Fibroblast of peridontal ligament (primary cell): ENCODE measurements at regions not wholly inside any gene's neighbourhood (a gene's known extent, or its start where the extent isn't known, plus 50 kb on each side); places are given as distances from the start of the nearest gene placed in this dataset.

Experiments
- DNase-seq: peaks from one replicate; pipeline ENCODE4 v3.0.0-alpha.2; 2010; ENCODE audit errors: extremely low read depth

GRCh38 chr11:119937412-119937811, 200.5 kb downstream of the TRIM29 start:
- no peak for DNase-seq

DNA sequence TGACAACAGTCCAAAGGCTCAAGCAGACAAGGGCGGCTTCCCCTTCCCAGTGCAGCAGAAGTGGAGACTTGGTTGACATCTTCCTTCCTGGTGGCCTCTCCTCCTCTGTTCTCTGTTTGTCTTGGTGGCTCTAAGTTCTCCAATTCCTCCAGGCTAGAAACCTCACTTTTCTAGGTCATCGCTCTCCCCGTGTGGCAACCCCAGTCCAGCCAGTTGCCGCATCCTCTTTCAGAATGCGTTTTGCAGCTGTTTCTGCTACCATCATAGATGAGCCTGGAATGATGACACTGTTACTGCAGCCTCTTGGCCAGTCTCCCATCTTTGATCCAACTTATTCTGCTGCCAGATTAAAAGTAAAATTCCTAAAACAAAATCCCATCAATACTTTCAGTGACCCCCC, 201.5 kb downstream of the TRIM29 start:
- DNase-seq: no peak

DNA sequence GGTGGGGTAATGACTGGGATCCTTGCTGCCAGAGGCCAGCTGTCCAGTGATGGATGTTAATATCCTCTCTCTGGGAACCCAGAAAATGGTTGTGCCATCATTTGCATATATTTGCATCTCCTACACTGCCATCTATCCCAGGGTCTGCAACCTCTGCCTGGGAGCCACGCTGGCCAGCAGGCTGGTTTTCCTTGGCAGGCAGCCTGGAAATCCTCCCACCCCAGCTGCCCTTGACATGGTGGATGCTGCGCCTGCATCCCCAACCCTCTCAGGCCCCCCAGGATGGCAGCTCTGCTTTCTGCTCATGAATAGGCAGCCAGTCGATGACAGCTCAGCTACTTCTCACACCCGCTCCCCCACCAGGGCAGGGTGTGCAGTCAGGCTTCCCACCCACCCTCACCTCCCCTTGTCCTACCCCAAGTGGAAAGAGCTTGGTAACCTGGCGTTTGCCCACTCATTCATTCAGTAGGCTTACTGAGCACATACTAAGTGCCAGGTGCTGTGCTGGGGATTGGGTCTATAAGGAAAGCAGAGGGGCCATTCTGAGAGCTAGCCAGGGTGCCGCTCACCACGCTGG, 202.5 kb downstream of the TRIM29 start:
- DNase-seq: no peak

GRCh38 chr11:119934866-119935265, 203.0 kb downstream of the TRIM29 start:
- DNase-seq: no peak

GRCh38 chr11:119934267-119934666, 203.6 kb downstream of the TRIM29 start:
- no peak for DNase-seq

- DNase-seq: no peak
Observed at GRCh38 chr11:119933584-119933983, 204.3 kb downstream of the TRIM29 start.

DNA sequence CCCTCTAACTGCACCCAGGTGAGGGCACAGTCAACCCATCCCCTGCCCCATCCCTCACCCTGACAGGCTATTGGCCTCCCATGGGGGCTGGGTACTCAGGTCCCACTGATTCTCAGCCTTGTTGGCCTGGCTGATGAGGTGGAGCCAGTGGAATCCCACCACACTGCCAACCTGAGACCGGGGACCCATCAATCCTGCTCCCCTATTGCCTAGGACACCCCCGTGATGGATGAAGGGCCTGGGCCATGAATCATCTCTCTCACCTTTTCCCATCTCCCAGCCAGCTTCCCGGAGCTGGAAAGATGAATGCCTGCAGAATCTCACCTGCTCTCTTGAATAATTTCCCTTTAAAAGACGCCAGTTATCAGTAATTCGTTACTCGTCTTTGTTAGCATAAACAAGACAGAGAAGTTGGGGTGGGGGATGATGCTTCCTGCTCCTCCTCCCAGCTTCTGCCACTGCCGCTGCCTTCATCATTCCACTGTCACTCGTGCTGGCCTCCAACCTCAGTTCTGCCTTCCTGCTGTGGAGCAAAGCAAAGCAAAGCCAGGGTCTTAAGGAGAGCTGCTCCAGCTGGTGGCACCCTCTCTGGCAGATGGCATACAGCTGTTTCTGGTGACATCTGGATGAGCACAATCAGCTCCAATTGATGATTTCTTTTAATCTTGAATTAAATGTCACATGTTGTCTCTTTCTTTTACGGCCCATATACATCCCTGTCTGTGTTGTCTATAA, 204.0 kb upstream of the NECTIN1 start:
- DNase-seq: no peak

GRCh38 chr11:119928047-119928446, 199.0 kb upstream of the NECTIN1 start:
- no peak for DNase-seq

DNA sequence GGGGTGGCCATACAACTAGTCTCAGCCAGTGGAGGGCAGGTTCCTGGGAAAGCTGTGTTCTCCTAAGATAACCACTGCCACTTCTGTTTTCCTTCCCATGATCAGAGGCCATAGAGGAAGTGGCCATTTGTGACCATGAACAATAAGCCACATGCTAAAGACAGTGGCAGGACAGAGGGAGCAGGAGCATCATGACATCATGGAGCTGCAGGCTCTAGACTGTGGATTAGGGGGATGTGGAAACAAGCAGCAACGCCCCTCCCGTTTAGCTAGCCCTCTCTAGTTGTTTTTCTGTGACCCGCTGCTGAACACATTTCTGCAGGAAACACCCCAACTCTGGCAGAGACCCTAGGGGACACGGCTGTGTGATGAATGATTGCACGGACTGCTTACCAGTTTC, 195.0 kb upstream of the NECTIN1 start:
- no peak for DNase-seq

DNA sequence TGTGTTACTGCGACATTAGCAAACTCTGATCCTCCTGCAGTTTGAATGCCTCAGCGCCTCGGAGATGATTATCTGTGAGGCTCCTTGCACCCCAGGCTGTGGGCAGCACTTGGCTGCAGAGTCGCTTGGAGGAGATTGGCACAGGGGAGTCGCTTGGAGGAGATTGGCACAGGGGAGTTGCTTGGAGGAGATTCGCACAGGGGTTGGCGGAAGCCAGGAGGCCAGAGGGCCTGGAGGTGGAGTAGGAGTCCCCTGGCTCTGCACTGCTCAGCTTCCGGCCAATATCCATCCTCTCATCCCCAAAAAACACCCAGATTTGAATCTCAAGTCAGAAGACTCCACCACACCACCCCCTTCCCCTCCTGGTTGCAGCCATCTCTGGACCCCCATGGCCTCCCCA, 192.6 kb upstream of the NECTIN1 start:
- no peak for DNase-seq

DNA sequence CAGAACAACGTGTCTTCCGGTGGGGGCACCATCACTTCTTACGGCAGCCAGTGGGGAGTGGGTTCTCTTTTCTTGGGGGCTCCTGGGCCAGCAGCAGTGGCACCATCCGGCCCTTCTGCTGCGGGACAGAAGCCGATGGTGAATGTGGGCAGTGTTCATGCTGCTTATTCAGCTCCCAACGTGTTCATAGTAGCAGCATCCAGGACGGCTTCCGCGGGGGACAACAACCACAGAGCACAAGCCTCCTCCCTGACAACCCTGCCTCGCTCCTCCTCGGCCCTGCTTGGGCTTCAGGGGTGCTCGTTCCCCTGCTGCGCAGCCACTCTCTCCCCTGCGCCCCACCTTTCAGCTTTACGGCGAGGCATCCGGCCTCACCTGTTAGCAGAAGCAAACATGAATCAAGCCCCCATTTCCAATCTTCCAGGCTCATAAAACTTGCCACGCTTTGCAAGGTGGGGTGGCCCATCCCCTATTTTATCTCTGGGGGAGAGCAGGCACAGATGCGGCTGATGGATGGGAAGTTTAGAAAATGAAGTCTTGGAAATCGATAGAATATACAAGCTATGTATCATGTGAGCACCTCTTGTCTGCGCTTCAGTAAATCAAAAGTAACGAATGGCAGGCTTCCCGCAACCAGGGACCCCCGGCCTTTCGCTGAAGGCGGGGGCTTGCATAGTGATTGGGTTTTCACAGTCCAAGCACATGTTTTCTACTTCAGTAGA, 191.8 kb upstream of the NECTIN1 start:
- DNase-seq: no peak

GRCh38 chr11:119919656-119920055, 190.7 kb upstream of the NECTIN1 start:
- no peak for DNase-seq

GRCh38 chr11:119918347-119918746, 189.3 kb upstream of the NECTIN1 start:
- DNase-seq: no peak

DNA sequence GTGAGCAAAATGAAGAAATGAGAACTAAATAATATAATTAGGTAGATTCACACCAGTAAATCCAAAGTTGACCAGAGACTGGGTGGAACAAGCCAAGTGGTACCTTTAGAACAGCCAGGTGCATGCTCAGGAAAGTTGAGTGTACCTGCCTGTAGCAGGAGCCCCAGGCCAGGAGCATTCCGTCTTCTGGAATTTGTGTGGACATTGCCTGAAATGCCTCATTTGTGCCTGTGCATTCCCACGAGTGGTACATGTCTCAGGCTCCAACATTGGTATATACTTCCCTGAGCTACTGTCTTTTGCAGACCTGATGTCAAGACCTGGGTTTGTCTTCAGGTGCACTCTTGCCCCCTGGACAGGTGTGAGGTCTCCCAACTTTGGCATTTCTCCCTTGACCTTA, 187.6 kb upstream of the NECTIN1 start:
- no peak for DNase-seq

GRCh38 chr11:119912229-119912628, 183.2 kb upstream of the NECTIN1 start:
- DNase-seq: no peak

DNA sequence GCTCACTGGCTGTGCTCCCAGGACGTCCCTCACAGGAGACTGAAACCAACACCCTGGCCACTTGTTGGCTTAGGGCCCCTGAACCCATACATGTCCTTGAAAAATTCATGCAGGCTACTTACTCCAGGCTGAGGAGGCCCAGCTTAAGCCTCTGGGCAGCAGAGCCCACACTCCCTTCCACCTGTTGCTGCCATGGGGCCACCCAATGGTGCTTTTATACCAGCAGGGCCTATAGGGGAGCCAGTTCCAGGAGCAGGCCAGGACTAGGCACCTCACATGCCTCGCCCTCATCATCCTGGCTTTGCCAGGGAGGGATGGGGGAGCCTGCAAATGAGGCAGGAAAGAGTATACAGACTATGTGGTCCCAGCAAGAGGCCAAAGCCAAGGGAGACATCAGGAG, 181.7 kb upstream of the NECTIN1 start:
- DNase-seq: no peak

DNA sequence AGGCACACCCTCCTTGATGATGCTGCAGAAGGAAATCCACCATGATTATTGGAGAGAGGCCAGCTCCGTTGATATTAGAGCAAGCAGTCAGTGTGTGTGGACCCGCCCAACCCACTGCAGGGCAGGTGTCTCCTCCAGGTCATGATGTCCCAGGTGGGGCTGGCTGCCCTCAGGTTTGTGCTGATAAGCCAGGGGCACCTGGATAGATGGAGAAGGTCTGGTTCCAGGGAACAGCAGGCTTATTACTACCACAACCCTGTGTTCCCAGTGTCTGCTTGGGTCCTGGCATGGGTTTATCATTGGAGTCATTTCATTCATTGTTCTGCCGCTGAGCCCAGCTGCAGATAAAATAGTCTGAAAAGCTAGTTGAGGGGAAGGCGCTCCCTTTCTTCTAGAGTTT, 181.1 kb upstream of the NECTIN1 start:
- no peak for DNase-seq

DNA sequence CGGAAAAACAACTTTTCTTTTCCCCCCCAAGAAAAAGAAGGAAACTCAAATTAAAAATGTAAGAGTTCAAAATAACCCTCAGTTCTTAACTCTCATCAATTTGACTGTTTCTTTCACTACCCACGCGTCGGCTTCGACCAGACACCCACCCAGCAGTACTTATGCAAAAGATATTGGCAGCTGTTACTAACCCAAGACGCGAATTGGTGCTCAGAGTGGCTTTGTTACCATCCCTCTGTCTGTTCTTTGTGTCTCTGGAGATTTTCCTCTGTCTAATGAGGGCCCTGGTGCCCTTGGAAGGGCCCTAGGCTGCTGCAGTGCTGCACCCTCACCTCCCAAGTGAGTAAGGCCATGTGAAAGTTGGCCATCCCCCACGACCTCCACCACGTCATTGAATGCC, 180.5 kb upstream of the NECTIN1 start:
- DNase-seq: no peak

DNA sequence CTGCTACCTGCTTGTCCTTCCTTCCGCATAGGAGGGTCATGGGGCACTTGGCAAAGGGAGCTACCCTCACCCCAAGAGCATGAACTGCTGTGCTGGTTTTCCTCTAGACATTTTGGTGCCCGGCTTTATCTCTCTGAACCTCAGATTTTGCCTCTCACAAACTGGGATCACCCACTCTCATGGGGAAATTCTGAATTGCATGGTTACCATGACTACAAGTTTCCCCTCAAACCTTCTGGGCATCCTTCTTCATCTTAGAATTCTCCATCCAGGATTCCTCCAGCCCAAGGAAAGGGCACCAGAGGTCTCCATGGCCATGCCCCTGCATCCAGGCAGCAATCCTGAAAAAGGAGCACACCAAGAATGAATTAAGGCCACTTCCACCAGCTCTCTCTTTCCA, 180.1 kb upstream of the NECTIN1 start:
- DNase-seq: no peak

- DNase-seq: no peak
Observed at GRCh38 chr11:119908573-119908904, 179.5 kb upstream of the NECTIN1 start.

DNA sequence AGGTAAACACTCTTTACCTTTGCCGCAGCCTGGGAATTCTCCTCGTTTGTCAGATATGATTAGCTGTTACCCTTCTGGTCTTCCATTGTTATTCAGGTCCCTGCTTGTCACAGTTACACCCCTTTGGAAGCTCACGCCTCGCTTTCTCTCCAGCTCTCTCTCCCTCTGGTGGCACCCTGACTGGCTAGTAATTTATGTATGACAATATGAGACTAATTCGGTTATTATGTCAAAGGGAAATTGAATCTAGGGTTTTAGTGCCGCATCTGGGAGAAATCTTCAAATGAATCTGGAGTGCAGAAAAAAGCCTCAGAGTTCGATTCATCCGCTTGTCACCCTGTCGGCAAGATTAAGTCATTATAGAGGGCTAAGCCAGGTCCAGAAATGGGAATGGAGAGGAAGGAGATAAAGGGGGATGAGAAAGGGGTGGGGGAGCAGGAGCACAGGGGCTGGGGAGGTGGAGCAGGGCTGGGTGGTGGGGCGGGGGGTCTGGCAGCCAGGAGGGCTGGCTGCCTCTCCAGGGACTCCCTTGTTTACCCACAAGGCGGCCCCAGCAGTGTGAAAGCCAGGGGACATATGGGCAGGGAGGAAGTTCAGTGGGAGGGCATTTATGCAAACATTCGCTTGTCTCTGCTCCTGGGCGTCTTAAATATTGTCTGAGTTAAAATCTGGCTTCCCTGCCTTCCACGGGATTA, 179.0 kb upstream of the NECTIN1 start:
- DNase-seq: no peak

- no peak for DNase-seq
Observed at GRCh38 chr11:119907122-119907851, 178.3 kb upstream of the NECTIN1 start.
